ENCODE measurements at regions not wholly inside any gene's neighbourhood (a gene's known extent, or its start where the extent isn't known, plus 50 kb on each side); places are given as distances from the start of the nearest gene placed in this dataset.
"Not testable (repeated sequence)": the region's sequence is repeated elsewhere in the genome, so short reads cannot be mapped to it uniquely, and the experiment has no call there.

- TF ChIP-seq CTCF (IDR thresholded peaks at IDR 0.05): no peak
- no peak for TF ChIP-seq POLR2A (IDR thresholded peaks at IDR 0.05)
- Histone ChIP-seq H3K27me3 (no peaks in the 10 kb centered on the region), H3K36me3 (no peaks in the 10 kb centered on the region), H3K27ac (no peak overlapping the region), H3K4me3 (no peak overlapping the region), H3K4me1 (no peaks in the 10 kb centered on the region), H3K9me3 (no peaks in the 10 kb centered on the region)
- intact Hi-C loops (cut with DNase I): no loop called here
- no peak for DNase-seq
- ATAC-seq: no peak
- WGBS, 4 donors: 59 to 80% (median 75%) methylated on average over 2 of the region's 2 CpGs
Observed at GRCh38 chr12:88715673-88716072, 135.4 kb upstream of the KITLG start.

GRCh38 chr12:88714263-88714882, 134.1 kb upstream of the KITLG start:
- H3K4me3 ChIP-seq; ATAC-seq; H3K27ac ChIP-seq; DNase-seq; H3K36me3 ChIP-seq; intact Hi-C loops (cut with DNase I); H3K27me3 ChIP-seq; H3K4me1 ChIP-seq; H3K9me3 ChIP-seq: not testable (repeated sequence)
- WGBS, 4 donors: 82 to 96% (median 94%) methylated on average over 22 to 25 of the region's 25 CpGs

GRCh38 chr12:88707800-88708199, 127.5 kb upstream of the KITLG start:
- Histone ChIP-seq H3K4me1 (no peaks in the 10 kb centered on the region), H3K27me3 (no peaks in the 10 kb centered on the region), H3K36me3 (no peaks in the 10 kb centered on the region), H3K9me3 (peaks cover 0 to 34% (median 10%) of the 10 kb centered on the region in 12 donors), H3K27ac (no peak overlapping the region), H3K4me3 (no peak overlapping the region)
- intact Hi-C loops (cut with DNase I): no loop called here
- ATAC-seq (no peak), DNase-seq (no peak)
- 95 to 99% (median 96%) methylated on average over 2 of the region's 2 CpGs for WGBS, 4 donors
- no peak for TF ChIP-seq POLR2A (IDR thresholded peaks at IDR 0.05)
- TF ChIP-seq CTCF (IDR thresholded peaks at IDR 0.05): no peak

GRCh38 chr12:88706286-88706685, 126.0 kb upstream of the KITLG start:
- no peak for TF ChIP-seq CTCF (IDR thresholded peaks at IDR 0.05)
- TF ChIP-seq POLR2A (IDR thresholded peaks at IDR 0.05): no peak
- intact Hi-C loops (cut with DNase I): no loop called here
- DNase-seq (no peak), ATAC-seq (no peak)
- H3K4me3 ChIP-seq: no peak overlapping the region
- no peak overlapping the region for H3K27ac ChIP-seq
- H3K27me3 ChIP-seq: no peaks in the 10 kb centered on the region
- H3K4me1 ChIP-seq: no peaks in the 10 kb centered on the region
- peaks cover 0 to 34% (median 10%) of the 10 kb centered on the region in 12 donors for H3K9me3 ChIP-seq
- no peaks in the 10 kb centered on the region for H3K36me3 ChIP-seq

GRCh38 chr12:88703790-88704189, 123.5 kb upstream of the KITLG start:
- no peak overlapping the region for H3K4me3 ChIP-seq
- no peaks in the 10 kb centered on the region for H3K4me1 ChIP-seq
- ATAC-seq (no peak), DNase-seq (no peak)
- TF ChIP-seq CTCF (IDR thresholded peaks at IDR 0.05) (no peak), POLR2A (IDR thresholded peaks at IDR 0.05) (no peak)
- intact Hi-C loops (cut with DNase I): no loop called here
- H3K36me3 ChIP-seq: no peaks in the 10 kb centered on the region
- no peak overlapping the region for H3K27ac ChIP-seq
- WGBS, 4 donors: 93 to 97% (median 95%) methylated on average over 3 of the region's 3 CpGs
- H3K9me3 ChIP-seq: peaks cover 0 to 34% (median 10%) of the 10 kb centered on the region in 12 donors
- H3K27me3 ChIP-seq: no peaks in the 10 kb centered on the region

Data from heart left ventricle (tissue), 16 donors.